GM19395 (cell line): ENCODE measurements at regions not wholly inside any gene's neighbourhood (a gene's known extent, or its start where the extent isn't known, plus 50 kb on each side); places are given as distances from the start of the nearest gene placed in this dataset.

Experiments
- ATAC-seq: cut with Tn5 transposase; IDR thresholded peaks from one replicate; pipeline ENCODE4 v1.9.1; 2021; ENCODE audit warnings: mild to moderate bottlenecking, moderate library complexity; ENCODE audit not compliant: unreplicated experiment

GRCh38 chr13:64962404-64962803 lies 2267.7 kb downstream of the PCDH9 start:
- ATAC-seq, result no peak

- no peak for ATAC-seq
These were observed 2270.9 kb downstream of the PCDH9 start for GRCh38 chr13:64959276-64959675.

- no peak for ATAC-seq
These were observed 2272.0 kb downstream of the PCDH9 start for GRCh38 chr13:64958106-64958505.

- no peak for ATAC-seq
These were observed 2291.5 kb downstream of the PCDH9 start for GRCh38 chr13:64938660-64939059.

GRCh38 chr13:64937302-64937701 lies 2292.8 kb downstream of the PCDH9 start:
- no peak for ATAC-seq

GRCh38 chr13:64936879-64937278 lies 2293.3 kb downstream of the PCDH9 start:
- no peak for ATAC-seq

- ATAC-seq, result no peak
These were observed 2294.7 kb downstream of the PCDH9 start for GRCh38 chr13:64935441-64935840.

GRCh38 chr13:64934569-64935362 lies 2295.4 kb downstream of the PCDH9 start:
- ATAC-seq, result no peak

GRCh38 chr13:64930636-64931035 lies 2299.5 kb downstream of the PCDH9 start:
- ATAC-seq, result no peak

GRCh38 chr13:64928696-64929499 lies 2301.2 kb downstream of the PCDH9 start:
- peak; percentile 81 for ATAC-seq

GRCh38 chr13:64925727-64926126 lies 2304.4 kb downstream of the PCDH9 start:
- no peak for ATAC-seq

GRCh38 chr13:64925284-64925683 lies 2304.9 kb downstream of the PCDH9 start:
- ATAC-seq, result no peak

- ATAC-seq, result no peak
These were observed 2305.7 kb downstream of the PCDH9 start for GRCh38 chr13:64924401-64924800.

GRCh38 chr13:64917566-64917965 lies 2312.6 kb downstream of the PCDH9 start:
- ATAC-seq, result no peak

GRCh38 chr13:64912141-64912540 lies 2318.0 kb downstream of the PCDH9 start:
- no peak for ATAC-seq

GRCh38 chr13:64910096-64910495 lies 2320.0 kb downstream of the PCDH9 start:
- no peak for ATAC-seq

GRCh38 chr13:64909184-64909583 lies 2321.0 kb downstream of the PCDH9 start:
- ATAC-seq, result no peak

GRCh38 chr13:64900039-64900438 lies 2330.1 kb downstream of the PCDH9 start:
- no peak for ATAC-seq

- no peak for ATAC-seq
These were observed 2345.2 kb downstream of the PCDH9 start for GRCh38 chr13:64884976-64885375.

- ATAC-seq, result no peak
These were observed 2353.0 kb downstream of the PCDH9 start for GRCh38 chr13:64877176-64877575.

- ATAC-seq, result no peak
These were observed 2358.4 kb downstream of the PCDH9 start for GRCh38 chr13:64871742-64872141.

GRCh38 chr13:64869539-64869938 lies 2360.6 kb downstream of the PCDH9 start:
- no peak for ATAC-seq
